HCT116 (cell line): ENCODE measurements at regions not wholly inside any gene's neighbourhood (a gene's known extent, or its start where the extent isn't known, plus 50 kb on each side); places are given as distances from the start of the nearest gene placed in this dataset.

Source experiments
- CTCF ChIP-seq, 3 experiments: fragments of 200-600 bp in 1 of 3; sonication (generic) in 1 of 3; IDR thresholded peaks in 2 of 3; conservative IDR thresholded peaks in 1 of 3; 2 replicates each; pipeline ENCODE4 v1.5.1; 2012 to 2017; ENCODE audit warnings: low read depth in 2 of 3, low read length in 2 of 3, antibody characterized with exemption in 1 of 3, borderline replicate concordance in 1 of 3, control low read depth in 1 of 3, mild to moderate bottlenecking in 1 of 3, mixed read lengths in 1 of 3, mixed run types in 1 of 3, moderate library complexity in 1 of 3; ENCODE audit not compliant: insufficient read depth in 1 of 3
- POLR2A ChIP-seq: IDR thresholded peaks from 2 replicates; pipeline ENCODE4 v1.7.0; 2011; ENCODE audit warnings: borderline replicate concordance; ENCODE audit not compliant: insufficient read depth, insufficient read length; ENCODE audit errors: extremely low read depth
- POLR2AphosphoS5 ChIP-seq: IDR thresholded peaks from 2 replicates; pipeline ENCODE4 v1.6.1; 2011; ENCODE audit warnings: mild to moderate bottlenecking, low read depth, low read length, moderate library complexity

- TF ChIP-seq CTCF (IDR thresholded peaks at IDR 0.05 in 2 of 3, conservative IDR thresholded peaks at IDR 0.05 in 1 of 3; ENCODE audit: borderline replicate concordance in 1 of 3, insufficient read depth in 1 of 3, low read depth in 2 of 3, low read length in 2 of 3) (no peak), POLR2AphosphoS5 (no peak), POLR2A (no peak)
Measured at GRCh38 chr7:119256001-119256400, 1017.0 kb upstream of the KCND2 start.
